ENCODE measurements at regions not wholly inside any gene's neighbourhood (a gene's known extent, or its start where the extent isn't known, plus 50 kb on each side); places are given as distances from the start of the nearest gene placed in this dataset.

- DNase-seq (ENCODE audit: low read depth): no peak
Observed at GRCh38 chr11:70725739-70726138, 327.4 kb downstream of the CTTN start.

- DNase-seq (ENCODE audit: low read depth): no peak
Observed at GRCh38 chr11:70727021-70727420, 328.7 kb downstream of the CTTN start.

DNA sequence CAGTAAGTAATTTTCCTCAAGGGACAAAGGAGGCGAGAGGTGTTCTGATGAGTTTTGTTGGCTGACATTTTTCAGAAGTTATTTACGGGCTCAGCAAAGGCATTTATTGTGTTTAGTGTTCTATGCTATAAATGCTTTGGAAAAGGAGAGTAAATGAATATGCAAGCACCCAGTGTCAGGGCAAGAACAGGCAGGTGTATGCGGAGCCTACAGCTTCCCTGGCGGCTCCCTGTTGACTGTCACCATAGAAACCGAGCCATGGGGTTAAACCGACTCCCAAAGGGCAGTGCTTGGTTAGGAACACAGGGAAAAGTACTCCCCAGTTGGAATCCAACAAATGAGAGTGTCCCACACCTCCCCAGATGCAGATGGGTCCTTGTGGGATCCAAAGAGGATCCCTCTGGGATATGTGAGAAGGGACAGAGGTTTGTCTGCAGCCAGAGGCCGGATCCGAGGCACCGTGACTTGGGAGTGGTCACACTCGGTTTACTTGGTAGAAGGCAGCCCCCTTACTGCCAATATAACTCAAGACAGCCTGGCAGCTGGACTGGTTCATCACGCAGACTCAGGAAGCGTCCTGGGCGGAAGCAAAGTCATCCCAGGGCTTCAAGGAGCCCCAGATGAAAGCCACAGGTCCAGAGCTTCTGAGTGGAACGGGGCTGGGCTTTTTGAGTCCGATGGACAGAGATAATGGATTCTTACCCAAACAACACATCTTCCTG, 329.7 kb downstream of the CTTN start:
- DNase-seq (ENCODE audit: low read depth): no peak

GRCh38 chr11:70729949-70730348, 331.6 kb downstream of the CTTN start:
- no peak for DNase-seq (ENCODE audit: low read depth)

DNA sequence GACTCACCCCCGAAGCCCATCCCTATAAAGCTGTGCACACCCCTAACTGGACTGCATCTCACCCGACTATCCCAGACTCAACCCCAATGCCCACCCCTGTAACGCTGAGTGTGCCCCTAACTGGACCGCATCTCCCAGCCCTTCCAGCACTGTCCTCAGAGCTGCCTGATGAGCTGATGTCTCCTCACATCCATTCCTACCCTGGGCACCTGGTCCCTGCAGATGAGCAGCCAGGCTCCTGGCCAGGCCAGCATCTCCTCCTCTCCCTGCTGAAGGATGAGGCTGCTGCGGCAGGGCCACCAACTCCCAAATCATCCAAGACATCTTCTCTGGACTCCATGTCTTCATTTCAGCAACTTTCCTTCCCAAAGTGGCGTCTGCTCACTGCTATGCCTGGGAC, 332.1 kb downstream of the CTTN start:
- DNase-seq (ENCODE audit: low read depth): no peak

DNA sequence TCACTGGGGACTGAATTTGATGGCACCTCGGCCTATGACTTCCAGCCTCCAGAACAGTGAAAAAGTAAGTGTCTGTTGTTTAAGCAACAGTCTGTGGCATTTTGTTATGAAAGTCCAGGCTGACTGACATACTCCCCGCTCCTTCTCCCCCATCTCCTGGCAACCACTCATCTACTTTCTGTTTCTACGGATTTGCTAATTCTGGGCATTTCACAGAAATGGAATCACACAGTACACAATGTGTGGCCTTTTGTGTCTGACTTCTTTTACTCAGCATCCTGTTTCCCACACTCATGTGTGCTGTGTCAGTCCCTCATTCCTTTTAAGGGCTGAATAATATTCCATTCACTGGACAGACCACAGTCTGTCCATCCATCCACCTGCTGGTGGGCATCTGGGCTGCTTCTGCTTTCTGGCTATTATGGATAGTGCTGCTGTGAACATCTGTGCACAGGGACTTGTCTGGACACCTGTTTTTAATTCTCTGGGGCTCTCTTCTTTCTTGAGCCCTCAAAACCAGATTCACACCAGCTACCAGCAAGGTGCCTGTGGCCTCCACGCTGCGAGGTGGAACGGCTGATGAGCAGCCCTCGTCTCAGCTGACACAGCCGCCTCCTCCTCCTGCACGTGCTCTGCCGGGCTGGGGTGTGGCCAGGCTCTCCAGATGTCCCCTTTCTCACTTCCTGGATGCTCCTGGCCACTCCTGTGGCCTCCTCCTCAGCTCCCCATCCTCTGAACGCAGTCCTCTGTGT, 333.1 kb downstream of the CTTN start:
- DNase-seq (ENCODE audit: low read depth): no peak

- no peak for DNase-seq (ENCODE audit: low read depth)
Observed at GRCh38 chr11:70732023-70732880, 333.9 kb downstream of the CTTN start.

- DNase-seq (ENCODE audit: low read depth): no peak
Observed at GRCh38 chr11:70732881-70733196, 334.5 kb downstream of the CTTN start.

DNA sequence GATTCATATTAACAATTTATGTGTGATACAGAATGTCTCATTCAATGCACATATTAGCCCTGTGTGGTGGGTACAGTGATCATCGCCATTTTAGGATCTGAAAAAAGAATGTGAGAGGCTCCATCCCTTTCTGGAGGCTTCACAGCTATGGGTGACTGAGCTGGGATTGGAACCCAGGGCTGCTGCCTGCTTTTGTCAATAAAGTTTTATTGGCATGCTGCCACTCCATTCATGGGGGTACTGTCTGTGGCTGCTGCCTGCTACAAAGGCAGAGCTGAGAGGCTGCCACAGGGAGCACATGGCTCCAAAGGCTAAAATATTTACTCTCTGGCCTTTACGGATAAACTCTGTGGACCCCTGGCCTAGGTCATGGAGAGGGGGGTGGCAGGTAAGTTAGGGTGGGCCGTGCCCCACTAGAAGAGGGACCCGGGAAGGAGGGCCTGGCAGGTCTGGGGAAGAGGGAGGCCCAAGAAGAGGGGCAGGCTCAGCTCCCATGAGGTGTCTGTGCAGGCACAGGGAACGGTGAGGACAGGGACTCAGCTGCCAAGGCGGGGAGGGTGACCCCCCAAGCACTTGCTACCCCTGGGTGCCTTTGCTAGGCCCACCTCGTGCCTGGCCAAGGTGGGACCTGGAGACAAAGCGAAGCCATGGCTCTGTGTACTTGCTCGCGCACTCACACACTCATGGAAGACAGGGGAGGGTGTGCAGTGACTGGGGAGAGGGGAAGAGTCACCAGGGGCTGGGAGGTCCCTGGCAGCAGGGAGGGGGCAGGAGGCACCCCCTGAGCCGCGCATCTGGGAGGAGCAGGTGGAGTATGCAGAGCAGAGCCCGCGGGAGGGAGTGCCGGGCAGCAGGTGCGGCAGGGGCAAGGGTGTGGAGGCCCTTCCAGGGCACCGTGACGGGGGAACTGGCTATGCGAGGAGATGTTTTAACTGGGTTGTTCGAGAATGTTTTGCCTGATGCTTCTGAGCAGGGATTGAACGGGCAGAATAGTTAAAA, 335.3 kb downstream of the CTTN start:
- no peak for DNase-seq (ENCODE audit: low read depth)

DNA sequence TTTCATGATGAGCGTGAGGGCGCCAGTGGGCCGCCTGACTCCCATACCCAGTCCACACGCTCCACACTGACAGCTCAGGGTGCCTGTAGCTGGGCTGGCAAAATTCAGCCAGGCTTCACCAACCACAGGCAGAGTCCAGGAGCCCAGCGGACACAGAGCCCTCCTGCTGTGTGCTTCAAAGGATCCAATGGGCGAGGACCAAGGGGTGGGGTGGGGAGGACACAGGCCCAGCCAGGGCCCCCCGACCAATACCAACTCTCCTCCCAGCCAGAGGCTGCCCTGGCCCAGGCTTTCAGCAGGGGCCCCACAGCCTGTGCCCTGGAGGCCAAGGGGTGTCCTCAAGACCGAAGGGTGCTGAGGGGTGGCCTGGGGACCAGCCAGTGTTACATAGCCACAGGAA, 336.1 kb downstream of the CTTN start:
- no peak for DNase-seq (ENCODE audit: low read depth)

DNA sequence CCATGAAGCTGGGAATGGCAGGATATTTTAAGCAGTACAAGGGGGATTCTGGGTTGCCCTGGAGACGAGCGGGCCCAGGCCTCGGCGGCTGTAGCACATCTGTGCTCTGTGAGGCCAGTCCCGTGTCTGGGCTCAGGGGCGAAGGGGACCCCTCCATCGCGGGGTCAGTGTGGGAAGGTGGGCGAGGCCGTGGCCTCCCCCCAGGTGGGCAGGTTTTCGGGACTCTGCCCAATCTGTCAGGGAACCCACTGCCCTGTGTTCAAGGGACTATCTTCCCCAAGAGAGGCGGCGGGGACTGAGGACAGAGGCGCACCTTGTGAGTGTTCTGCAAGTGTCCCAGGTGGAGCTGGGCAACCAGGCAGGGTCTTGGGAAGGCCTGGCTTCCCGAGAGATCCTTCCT, 336.6 kb downstream of the CTTN start:
- DNase-seq (ENCODE audit: low read depth): no peak

DNA sequence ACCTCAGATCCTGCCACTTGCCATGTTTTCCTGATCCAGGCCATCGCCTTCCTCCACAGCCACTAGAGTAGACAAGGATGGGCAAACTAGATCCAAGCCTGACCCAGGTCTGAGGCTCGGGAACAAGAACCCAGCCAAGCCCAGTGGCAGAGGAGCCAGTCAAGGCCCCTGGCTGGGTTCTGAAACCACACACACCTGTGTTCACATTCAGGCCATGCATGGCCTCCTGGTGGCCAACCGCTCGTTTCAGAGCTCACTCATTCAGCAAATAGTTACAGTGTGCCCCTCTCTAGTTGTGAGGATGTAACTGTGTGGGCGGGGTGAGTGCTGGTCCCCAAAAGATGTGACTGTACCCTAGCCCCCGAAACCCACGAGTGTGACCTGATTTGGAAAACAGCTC, 337.6 kb downstream of the CTTN start:
- DNase-seq (ENCODE audit: low read depth): no peak

GRCh38 chr11:70736461-70736860, 338.1 kb downstream of the CTTN start:
- no peak for DNase-seq (ENCODE audit: low read depth)

DNA sequence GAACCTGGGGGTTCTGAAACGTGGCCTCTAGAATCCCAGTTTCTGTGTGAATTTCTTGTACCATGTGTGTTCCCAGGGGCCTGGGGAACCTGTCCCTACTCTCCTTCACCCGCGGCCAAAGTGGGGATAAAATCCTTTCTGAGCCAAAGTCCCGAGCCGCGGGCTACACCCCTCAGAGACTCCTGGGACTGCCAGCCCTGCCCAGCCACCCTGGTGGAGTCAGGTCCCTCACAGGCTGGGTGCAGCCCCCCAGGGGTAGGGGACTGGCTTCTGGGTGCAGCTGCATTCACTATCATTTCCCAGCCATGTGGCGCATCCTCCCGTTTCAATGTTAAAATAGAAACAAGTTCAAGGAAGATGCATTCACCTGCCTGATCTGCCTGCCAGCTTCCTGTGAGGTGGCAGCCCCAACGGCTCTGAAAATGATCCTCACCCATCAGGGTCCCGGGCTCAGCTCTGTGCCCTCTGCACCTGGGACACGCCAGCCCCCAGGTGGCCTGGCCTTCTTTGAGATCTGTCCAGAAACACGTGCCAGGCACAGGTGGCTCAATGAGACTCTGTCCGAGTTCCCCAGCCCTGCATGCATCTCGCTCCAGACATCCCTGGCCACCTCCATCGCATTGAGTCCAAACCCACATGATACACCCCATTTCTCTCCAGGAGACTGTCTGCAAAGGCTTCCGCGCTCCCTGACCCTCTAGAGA, 338.8 kb downstream of the CTTN start:
- DNase-seq (ENCODE audit: low read depth): no peak

DNA sequence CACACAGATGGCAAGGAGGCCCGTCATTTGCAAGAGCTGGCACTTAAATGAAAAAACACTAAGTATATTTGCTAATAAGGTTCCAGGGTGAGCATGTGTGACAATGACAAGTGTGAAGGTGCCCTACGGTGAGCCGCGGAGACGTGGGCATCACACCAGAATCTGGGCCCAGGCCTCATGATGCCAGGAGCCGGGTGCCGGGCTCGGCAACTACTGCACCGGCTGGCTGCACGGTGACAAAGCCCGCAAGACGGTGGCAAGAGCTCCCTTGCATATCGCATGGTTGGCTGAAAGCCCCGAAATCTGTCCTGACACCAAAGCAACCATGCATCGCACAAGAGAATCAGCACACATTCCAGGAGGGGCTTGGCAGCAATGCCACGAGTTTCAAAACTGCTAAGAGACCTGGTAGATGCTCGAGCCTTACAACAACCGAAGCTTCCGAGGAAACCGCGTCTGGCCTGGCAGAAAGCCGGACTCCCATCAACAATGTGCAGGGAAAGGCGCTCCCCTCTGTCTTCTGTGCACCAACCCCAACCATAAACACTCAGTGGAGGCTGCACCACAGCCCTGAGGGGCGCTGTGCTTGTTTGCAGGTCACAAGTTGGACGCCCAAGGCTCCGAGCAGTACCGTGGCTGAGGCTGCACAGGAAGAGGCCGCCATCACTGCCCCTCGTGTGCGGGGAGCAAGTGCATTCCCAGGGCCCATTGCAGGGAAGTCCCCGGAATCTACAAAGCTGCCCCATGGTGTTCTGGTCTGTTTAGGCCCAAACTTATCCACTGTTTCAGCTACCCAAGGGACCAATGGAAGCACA, 339.7 kb downstream of the CTTN start:
- DNase-seq (ENCODE audit: low read depth): no peak

DNA sequence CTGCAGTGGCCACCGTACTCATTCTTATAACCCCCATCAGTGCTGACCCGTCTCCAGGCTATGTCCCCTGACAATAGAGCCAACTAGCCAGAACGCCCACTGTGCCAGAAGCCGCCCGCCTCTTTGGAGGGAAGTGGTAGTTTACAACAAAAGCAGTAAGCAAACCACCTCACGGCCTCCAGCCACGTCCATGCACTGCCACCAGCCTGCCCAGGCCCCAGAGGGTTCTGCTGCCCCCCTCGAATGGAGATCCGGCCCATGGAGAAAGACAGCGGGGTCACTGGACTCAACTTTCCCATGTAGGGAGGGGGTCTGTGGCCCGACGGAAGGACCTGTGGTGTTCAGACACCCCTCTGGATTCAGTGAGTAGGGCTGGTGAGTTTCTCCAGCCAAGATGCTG, 340.3 kb downstream of the CTTN start:
- DNase-seq (ENCODE audit: low read depth): no peak

GRCh38 chr11:70739091-70739490, 340.8 kb downstream of the CTTN start:
- no peak for DNase-seq (ENCODE audit: low read depth)

DNA sequence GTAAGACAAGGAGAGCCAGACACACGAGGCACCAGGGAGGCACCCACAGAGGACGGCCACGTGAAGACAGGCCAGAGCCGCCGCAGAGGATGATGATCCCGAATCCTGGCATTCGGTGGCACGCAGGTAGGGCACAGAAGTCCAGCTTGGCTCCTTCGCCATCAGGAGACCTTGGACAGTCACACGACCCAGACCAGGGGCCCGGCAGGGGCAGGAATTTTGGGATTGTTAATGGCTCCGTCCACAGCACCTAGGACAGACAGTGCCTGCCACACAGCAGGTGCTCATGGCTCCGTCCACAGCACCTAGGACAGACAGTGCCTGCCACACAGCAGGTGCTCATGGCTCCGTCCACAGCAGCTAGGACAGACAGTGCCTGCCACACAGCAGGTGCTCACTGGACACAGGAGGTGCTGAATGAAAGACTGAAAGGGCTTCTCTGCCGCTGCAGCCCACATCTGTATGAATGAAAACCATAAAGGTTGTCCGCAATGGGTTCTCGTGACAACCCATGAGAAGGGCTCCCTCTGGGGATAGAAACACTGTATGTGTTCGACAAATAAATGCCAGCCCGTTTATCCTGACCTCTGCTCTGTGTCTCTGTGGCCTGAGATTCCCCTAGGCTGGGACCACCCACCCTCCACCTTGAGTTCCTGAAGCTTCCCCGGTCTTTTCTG, 341.6 kb downstream of the CTTN start:
- DNase-seq (ENCODE audit: low read depth): no peak

GRCh38 chr11:70740488-70740851, 342.1 kb downstream of the CTTN start:
- no peak for DNase-seq (ENCODE audit: low read depth)

- DNase-seq (ENCODE audit: low read depth): no peak
Observed at GRCh38 chr11:70741085-70741484, 342.8 kb downstream of the CTTN start.

Data from stimulated activated CD8-positive, alpha-beta memory T cell treated with anti-CD3 and anti-CD28 coated beads, Interleukin-12 subunit alpha, Interleukin-12 subunit beta, amount 100 ng/mL, for 1 hour (primary cell).